A549 (cell line): ENCODE measurements at regions not wholly inside any gene's neighbourhood (a gene's known extent, or its start where the extent isn't known, plus 50 kb on each side); places are given as distances from the start of the nearest gene placed in this dataset.
A peak's percentile ranks its signal among the peaks of the same experiment; 100 is the strongest.

ENCODE experiments used
- ATAC-seq, 2 experiments: fragments of 200-7000 bp in 1 of 2; fragments of >200 bp in 1 of 2; cut with Nextera tagmentation in 1 of 2; cut with Tn5 transposase in 1 of 2; 3 replicates each; pipeline versions ENCODE4 v1.8.0 to v1.9.1; 2018 to 2020; ENCODE audit warnings: mild to moderate bottlenecking in 1 of 2, moderate library complexity in 1 of 2
- CTCF ChIA-PET: fragments of 300-600 bp; sonication (Branson Sonifier 250); formaldehyde crosslinking; extraction: SDS; loops from one replicate; lab custom pipeline; 2021; ENCODE audit warnings: antibody characterized with exemption, inconsistent platforms; lab: Yijun Ruan, JAX
- POLR2A ChIA-PET: fragments of 350-600 bp; formaldehyde crosslinking; extraction: SDS; loops from one replicate; lab custom pipeline; 2021; ENCODE audit warnings: antibody characterized with exemption, inconsistent platforms; lab: Yijun Ruan, JAX
- DNase-seq, 2 experiments: peaks; one replicate each; pipeline versions ENCODE4 v3.0.0 to v3.0.0-alpha.2; 2011 to 2016; ENCODE audit warnings: low read depth in 1 of 2, low spot score in 1 of 2
- FAIRE-seq: peaks from 2 replicates; lab custom pipeline; 2011; peaks lifted over from hg19 to GRCh38; lab: Jason Lieb, UNC
- H3K27ac ChIP-seq, 2 experiments: fragments of >200 bp; sonication (Bioruptor Twin); formaldehyde crosslinking; 3 replicates each; pipeline ENCODE4 v1.5.1; 2016 to 2017
- H3K4me1 ChIP-seq: fragments of >200 bp; sonication (Bioruptor Twin); formaldehyde crosslinking; 3 replicates; pipeline ENCODE4 v1.6.1; 2016
- H3K4me2 ChIP-seq: fragments of >200 bp; sonication (Bioruptor Twin); formaldehyde crosslinking; 3 replicates; pipeline ENCODE4 v1.6.1; 2016
- H3K4me3 ChIP-seq: fragments of >200 bp; sonication (Bioruptor Twin); formaldehyde crosslinking; 3 replicates; pipeline ENCODE4 v1.5.1; 2016
- H3K9me3 ChIP-seq: fragments of >200 bp; sonication (Bioruptor Twin); formaldehyde crosslinking; 3 replicates; pipeline ENCODE4 v1.6.1; 2016
- BHLHE40 ChIP-seq: IDR thresholded peaks from 2 replicates; pipeline ENCODE4 v1.6.1; 2012; ENCODE audit warnings: low read depth, low read length, inconsistent platforms
- CHD4 ChIP-seq: fragments of 200-600 bp; sonication (generic); IDR thresholded peaks from 2 replicates; pipeline ENCODE4 v1.6.1; 2016; ENCODE audit warnings: antibody characterized with exemption, mild to moderate bottlenecking, borderline replicate concordance
- E2F6 ChIP-seq: IDR thresholded peaks from 2 replicates; pipeline ENCODE4 v1.6.1; 2012; ENCODE audit warnings: low read depth, borderline replicate concordance
- FOSL2 ChIP-seq, 2 experiments: fragments of 450-650 bp in 1 of 2; fragments of >200 bp in 1 of 2; sonication (Bioruptor Twin) in 1 of 2; formaldehyde crosslinking; IDR thresholded peaks; 2 replicates each; pipeline versions ENCODE4 v1.5.0 to v1.6.1; 2016 to 2020; ENCODE audit warnings: mild to moderate bottlenecking in 1 of 2, moderate library complexity in 1 of 2
- FOXS1 ChIP-seq: fragments of 250-450 bp; sonication (Bioruptor Pico); IDR thresholded peaks from 2 replicates; pipeline ENCODE4 v1.5.0; 2020; ENCODE audit warnings: mild to moderate bottlenecking, moderate library complexity
- HEYL ChIP-seq: fragments of 250-450 bp; sonication (Bioruptor Pico); IDR thresholded peaks from 2 replicates; pipeline ENCODE4 v1.8.0; 2021; ENCODE audit warnings: mild to moderate bottlenecking, moderate library complexity
- HMGXB4 ChIP-seq: fragments of 250-450 bp; sonication (Bioruptor Pico); IDR thresholded peaks from 2 replicates; pipeline ENCODE4 v1.5.0; 2021; ENCODE audit warnings: mild to moderate bottlenecking, moderate library complexity, borderline replicate concordance
- HOXA7 ChIP-seq: fragments of 250-450 bp; sonication (Bioruptor Pico); IDR thresholded peaks from 2 replicates; pipeline ENCODE4 v1.5.0; 2020; ENCODE audit warnings: mild to moderate bottlenecking, moderate library complexity
- HOXB5 ChIP-seq: fragments of 250-450 bp; sonication (Bioruptor Pico); IDR thresholded peaks from 2 replicates; pipeline ENCODE4 v1.5.0; 2020; ENCODE audit warnings: mild to moderate bottlenecking, moderate library complexity
- MAFK ChIP-seq: fragments of 450-650 bp; IDR thresholded peaks from 2 replicates; pipeline ENCODE4 v1.6.1; 2014; ENCODE audit not compliant: partially characterized antibody
- MYC ChIP-seq: IDR thresholded peaks from 2 replicates; pipeline ENCODE4 v1.6.1; 2012; ENCODE audit warnings: mild to moderate bottlenecking, inconsistent platforms, low read length, improper control_type of control experiment, borderline replicate concordance
- PBX3 ChIP-seq: IDR thresholded peaks from 2 replicates; pipeline ENCODE4 v1.6.1; 2012
- POLR2AphosphoS2 ChIP-seq: conservative IDR thresholded peaks from 2 replicates; pipeline ENCODE4 v1.6.1; 2012; ENCODE audit warnings: low read length, improper control_type of control experiment, inconsistent platforms
- RAD21 ChIP-seq, 2 experiments: fragments of >200 bp in 1 of 2; sonication (Bioruptor Twin) in 1 of 2; formaldehyde crosslinking in 1 of 2; IDR thresholded peaks in 1 of 2; conservative IDR thresholded peaks in 1 of 2; 2 replicates in 1 of 2; 3 replicates in 1 of 2; pipeline ENCODE4 v1.6.1; 2012 to 2018; ENCODE audit warnings: inconsistent platforms in 1 of 2
- REST ChIP-seq: fragments of 200-600 bp; sonication (generic); IDR thresholded peaks from 2 replicates; pipeline ENCODE4 v1.6.1; 2016; ENCODE audit warnings: antibody characterized with exemption, mild to moderate bottlenecking, moderate library complexity
- SMC3 ChIP-seq: fragments of >200 bp; sonication (Bioruptor Twin); formaldehyde crosslinking; IDR thresholded peaks from 3 replicates; pipeline ENCODE4 v1.6.1; 2018; ENCODE audit warnings: inconsistent platforms
- SREBF2 ChIP-seq: fragments of 450-650 bp; IDR thresholded peaks from 2 replicates; pipeline ENCODE4 v1.6.1; 2014; ENCODE audit warnings: mild to moderate bottlenecking, moderate library complexity
- TP53 ChIP-seq: fragments of 250-450 bp; sonication (Bioruptor Pico); IDR thresholded peaks from 2 replicates; pipeline ENCODE4 v1.5.0; 2021; ENCODE audit warnings: mild to moderate bottlenecking, moderate library complexity
- ZFP36 ChIP-seq: fragments of 450-650 bp; IDR thresholded peaks from 2 replicates; pipeline ENCODE4 v1.6.1; 2014; ENCODE audit warnings: borderline replicate concordance; ENCODE audit not compliant: partially characterized antibody
- WGBS: methylation state at CpG from one replicate; pipeline ENCODE4 v1.1.6; 2017; ENCODE audit errors: missing lambda C conversion rate; 5-methylcytosine and 5-hydroxymethylcytosine counted together

- TF ChIP-seq REST (no peak), SMC3 (no peak), TP53 (CRISPR knock-in tag) (peak; percentile 76; the same call in 1 of the 2 replicates), HOXB5 (no peak), MAFK (no peak), PBX3 (no peak), ZFP36 (no peak), HMGXB4 (no peak), BHLHE40 (0 out of 2 replicates have a peak, but pooled peaks have one; percentile 39), HOXA7 (no peak), FOSL2 (IDR thresholded peaks at IDR 0.05) (no peak), FOSL2 (CRISPR knock-in tag; IDR thresholded peaks at IDR 0.05) (peak; percentile 29), CHD4 (no peak), E2F6 (0 out of 2 replicates have a peak, but pooled peaks have one; percentile 37), HEYL (CRISPR knock-in tag) (no peak), SREBF2 (no peak), MYC (peak; percentile 48), FOXS1 (CRISPR knock-in tag) (no peak)
Observed at GRCh38 chr7:131105799-131106680, 221.6 kb upstream of the MKLN1 start (continued).

- no peak for FAIRE-seq
- Histone ChIP-seq H3K4me3 (peak overlapping the region; percentile 78), H3K4me2 (peak overlapping the region; percentile 98), H3K4me1 (peaks cover 31% of the 10 kb centered on the region), H3K27ac (peak overlapping the region; percentile 98 to 99), H3K9me3 (no peaks in the 10 kb centered on the region)
- peak in 1 of 2 experiments; percentile 60 for DNase-seq
- POLR2A ChIA-PET, result interaction anchor here (0.6 to 2.2 kb wide), 12 partner anchors 18 to 519 kb away, joined by 3 to 13 read pairs (median 4); no protein-coding TSS in a partner anchor
- CTCF ChIA-PET, result interaction anchor here (0.6 to 1.3 kb wide), 8 partner anchors 18 to 316 kb away, joined by 3 to 4 read pairs (median 4); no protein-coding TSS in a partner anchor
- under 1% methylated on average over 30 of the region's 32 CpGs for WGBS
- no peak for TF ChIP-seq POLR2AphosphoS2
- 0 out of 5 replicates have a peak, but pooled peaks of 1 of the 2 experiments have one; percentile 3 for TF ChIP-seq RAD21 (conservative IDR thresholded peaks at IDR 0.05 in 1 of 2, IDR thresholded peaks at IDR 0.05 in 1 of 2)
- peak in 1 of 2 experiments; percentile 25; a peak in 3 of 6 replicates for ATAC-seq
Observed at GRCh38 chr7:131106681-131107336, 220.9 kb upstream of the MKLN1 start.
